Panc1 (cell line): ENCODE measurements at regions not wholly inside any gene's neighbourhood (a gene's known extent, or its start where the extent isn't known, plus 50 kb on each side); places are given as distances from the start of the nearest gene placed in this dataset.

Experiments
- ATAC-seq: fragments of 200-7000 bp; cut with Tn5 transposase; 2 replicates; pipeline ENCODE4 v1.9.1; 2020; ENCODE audit warnings: mild to moderate bottlenecking, moderate library complexity
- BruUV-seq: library from RNA; stranded (reverse); fragments of 400-500 nt; replicated peaks from 2 replicates; lab custom pipeline; 2021; lab: Mats Ljungman, UMichigan
- CTCF ChIA-PET: fragments of 300-600 bp; sonication (Branson Sonifier 250); formaldehyde crosslinking; loops from one replicate; lab custom pipeline; 2022; ENCODE audit warnings: antibody characterized with exemption; lab: Charles Lee
- POLR2A ChIA-PET: fragments of 300-600 bp; sonication (Branson Sonifier 250); formaldehyde crosslinking; loops from one replicate; lab custom pipeline; 2022; ENCODE audit warnings: antibody characterized with exemption; lab: Charles Lee
- DNase-seq: peaks from one replicate; pipeline ENCODE4 v3.0.0-alpha.2; 2010; ENCODE audit warnings: low read depth, low spot score
- H3K27ac ChIP-seq: 2 replicates; pipeline ENCODE4 v1.5.1; 2011; ENCODE audit warnings: mild to moderate bottlenecking, low read length, inconsistent platforms
- H3K27me3 ChIP-seq: fragments of 200-500 bp; sonication (Bioruptor generic); 2 replicates; pipeline ENCODE4 v1.6.0; 2014; ENCODE audit warnings: low read length, inconsistent platforms; ENCODE audit not compliant: control insufficient read depth, insufficient read depth
- H3K36me3 ChIP-seq: fragments of 200-500 bp; sonication (Bioruptor generic); 2 replicates; pipeline ENCODE4 v1.5.1; 2014; ENCODE audit warnings: inconsistent platforms, mild to moderate bottlenecking, low read length, moderate library complexity; ENCODE audit not compliant: control insufficient read depth, insufficient read depth
- H3K4me1 ChIP-seq: 2 replicates; pipeline ENCODE4 v1.5.1; 2011; ENCODE audit warnings: inconsistent platforms, mild to moderate bottlenecking, low read length, moderate library complexity; ENCODE audit not compliant: control insufficient read depth, insufficient read depth
- H3K4me3 ChIP-seq, 2 experiments: 2 replicates each; pipeline ENCODE4 v1.5.1; 2011 to 2012; ENCODE audit warnings: low read depth in 2 of 2, low read length in 2 of 2, mild to moderate bottlenecking in 2 of 2, inconsistent platforms in 1 of 2, moderate library complexity in 1 of 2
- H3K9me3 ChIP-seq: fragments of 200-500 bp; sonication (Bioruptor generic); 2 replicates; pipeline ENCODE4 v1.5.1; 2014; ENCODE audit warnings: low read depth, mild to moderate bottlenecking, inconsistent platforms, low read length, moderate library complexity; ENCODE audit not compliant: control insufficient read depth, insufficient read depth
- POLR2AphosphoS5 ChIP-seq: IDR thresholded peaks from 2 replicates; pipeline ENCODE4 v1.6.1; 2012; ENCODE audit warnings: mild to moderate bottlenecking, low read depth, low read length, moderate library complexity
- SIN3A ChIP-seq: IDR thresholded peaks from 2 replicates; pipeline ENCODE4 v1.6.1; 2012; ENCODE audit warnings: low read depth, mild to moderate bottlenecking, low read length, moderate library complexity, borderline replicate concordance; ENCODE audit not compliant: insufficient read depth
- TCF7L2 ChIP-seq: IDR thresholded peaks from 2 replicates; pipeline ENCODE4 v1.6.1; 2011; ENCODE audit warnings: mild to moderate bottlenecking, low read depth, low read length, inconsistent platforms
- in situ Hi-C: cut with HindIII; loops from 2 replicates; pipeline ENCODE4 v1.10.0; 2016; ENCODE audit warnings: low sequenced_read_pairs, low pct_unique_long_range_greater_than_20kb
- intact Hi-C: fragments of 100-400 bp; cut with micrococcal nuclease; formaldehyde crosslinking; loops from one replicate; pipeline ENCODE4 v1.10.0; 2022; ENCODE audit not compliant: unreplicated experiment
- TF ChIP-seq, protein P1 (sequence below): fragments of 450-650 bp; IDR thresholded peaks from 2 replicates; pipeline ENCODE4 v1.5.1; 2017; ENCODE audit warnings: mild to moderate bottlenecking
- TF ChIP-seq, protein P2 (sequence below), 2 experiments: IDR thresholded peaks; 2 replicates each; pipeline ENCODE4 v1.6.1; 2011 to 2012; ENCODE audit warnings: low read depth in 2 of 2, control low read depth in 1 of 2, low read length in 1 of 2, mild to moderate bottlenecking in 1 of 2, moderate library complexity in 1 of 2; ENCODE audit not compliant: insufficient read depth in 1 of 2

DNA sequence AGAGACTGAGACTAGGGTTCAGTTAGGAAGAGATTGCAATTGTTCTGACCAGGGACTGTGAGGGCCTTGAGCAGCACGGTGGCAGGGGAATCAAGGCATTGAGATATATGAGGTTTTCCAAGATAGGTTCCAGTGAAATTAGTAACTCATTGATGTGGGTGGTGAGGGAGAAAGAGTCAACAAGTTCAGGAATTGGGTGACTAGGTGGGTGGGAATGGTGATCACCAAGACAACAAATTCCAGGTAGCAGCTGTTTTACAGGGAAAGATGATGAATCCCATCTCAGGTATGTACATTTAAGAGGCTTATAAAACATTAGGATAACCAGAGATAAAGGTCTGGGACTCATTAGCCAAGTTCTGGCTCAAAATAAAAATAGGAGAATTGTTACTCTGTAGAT is 251.5 kb upstream of the MGAT5 start:
- in situ Hi-C loops (no loop called here), intact Hi-C loops (no loop called here)
- no peak for TF ChIP-seq TCF7L2
- TF ChIP-seq SIN3A, result no peak
- TF ChIP-seq, protein P1, sequence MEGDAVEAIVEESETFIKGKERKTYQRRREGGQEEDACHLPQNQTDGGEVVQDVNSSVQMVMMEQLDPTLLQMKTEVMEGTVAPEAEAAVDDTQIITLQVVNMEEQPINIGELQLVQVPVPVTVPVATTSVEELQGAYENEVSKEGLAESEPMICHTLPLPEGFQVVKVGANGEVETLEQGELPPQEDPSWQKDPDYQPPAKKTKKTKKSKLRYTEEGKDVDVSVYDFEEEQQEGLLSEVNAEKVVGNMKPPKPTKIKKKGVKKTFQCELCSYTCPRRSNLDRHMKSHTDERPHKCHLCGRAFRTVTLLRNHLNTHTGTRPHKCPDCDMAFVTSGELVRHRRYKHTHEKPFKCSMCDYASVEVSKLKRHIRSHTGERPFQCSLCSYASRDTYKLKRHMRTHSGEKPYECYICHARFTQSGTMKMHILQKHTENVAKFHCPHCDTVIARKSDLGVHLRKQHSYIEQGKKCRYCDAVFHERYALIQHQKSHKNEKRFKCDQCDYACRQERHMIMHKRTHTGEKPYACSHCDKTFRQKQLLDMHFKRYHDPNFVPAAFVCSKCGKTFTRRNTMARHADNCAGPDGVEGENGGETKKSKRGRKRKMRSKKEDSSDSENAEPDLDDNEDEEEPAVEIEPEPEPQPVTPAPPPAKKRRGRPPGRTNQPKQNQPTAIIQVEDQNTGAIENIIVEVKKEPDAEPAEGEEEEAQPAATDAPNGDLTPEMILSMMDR, result no peak
- TF ChIP-seq POLR2AphosphoS5, result no peak
- TF ChIP-seq, protein P2, sequence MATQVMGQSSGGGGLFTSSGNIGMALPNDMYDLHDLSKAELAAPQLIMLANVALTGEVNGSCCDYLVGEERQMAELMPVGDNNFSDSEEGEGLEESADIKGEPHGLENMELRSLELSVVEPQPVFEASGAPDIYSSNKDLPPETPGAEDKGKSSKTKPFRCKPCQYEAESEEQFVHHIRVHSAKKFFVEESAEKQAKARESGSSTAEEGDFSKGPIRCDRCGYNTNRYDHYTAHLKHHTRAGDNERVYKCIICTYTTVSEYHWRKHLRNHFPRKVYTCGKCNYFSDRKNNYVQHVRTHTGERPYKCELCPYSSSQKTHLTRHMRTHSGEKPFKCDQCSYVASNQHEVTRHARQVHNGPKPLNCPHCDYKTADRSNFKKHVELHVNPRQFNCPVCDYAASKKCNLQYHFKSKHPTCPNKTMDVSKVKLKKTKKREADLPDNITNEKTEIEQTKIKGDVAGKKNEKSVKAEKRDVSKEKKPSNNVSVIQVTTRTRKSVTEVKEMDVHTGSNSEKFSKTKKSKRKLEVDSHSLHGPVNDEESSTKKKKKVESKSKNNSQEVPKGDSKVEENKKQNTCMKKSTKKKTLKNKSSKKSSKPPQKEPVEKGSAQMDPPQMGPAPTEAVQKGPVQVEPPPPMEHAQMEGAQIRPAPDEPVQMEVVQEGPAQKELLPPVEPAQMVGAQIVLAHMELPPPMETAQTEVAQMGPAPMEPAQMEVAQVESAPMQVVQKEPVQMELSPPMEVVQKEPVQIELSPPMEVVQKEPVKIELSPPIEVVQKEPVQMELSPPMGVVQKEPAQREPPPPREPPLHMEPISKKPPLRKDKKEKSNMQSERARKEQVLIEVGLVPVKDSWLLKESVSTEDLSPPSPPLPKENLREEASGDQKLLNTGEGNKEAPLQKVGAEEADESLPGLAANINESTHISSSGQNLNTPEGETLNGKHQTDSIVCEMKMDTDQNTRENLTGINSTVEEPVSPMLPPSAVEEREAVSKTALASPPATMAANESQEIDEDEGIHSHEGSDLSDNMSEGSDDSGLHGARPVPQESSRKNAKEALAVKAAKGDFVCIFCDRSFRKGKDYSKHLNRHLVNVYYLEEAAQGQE (IDR thresholded peaks at IDR 0.05; ENCODE audit: insufficient read depth in 1 of 2, low read depth in 2 of 2, low read length in 1 of 2), result no peak
- no peaks in the 10 kb centered on the region for H3K36me3 ChIP-seq
- ATAC-seq, result no peak
- no TSS peak for BruUV-seq
- no peaks in the 10 kb centered on the region for H3K9me3 ChIP-seq
- ChIA-PET CTCF (no interaction called here), POLR2A (no interaction called here)
- no peak for DNase-seq
- no peak overlapping the region for H3K4me3 ChIP-seq
- H3K27me3 ChIP-seq, result peaks cover 3% of the 10 kb centered on the region; the same call in 1 of the 2 replicates
- no peaks in the 10 kb centered on the region for H3K4me1 ChIP-seq
- H3K27ac ChIP-seq, result no peak overlapping the region

DNA sequence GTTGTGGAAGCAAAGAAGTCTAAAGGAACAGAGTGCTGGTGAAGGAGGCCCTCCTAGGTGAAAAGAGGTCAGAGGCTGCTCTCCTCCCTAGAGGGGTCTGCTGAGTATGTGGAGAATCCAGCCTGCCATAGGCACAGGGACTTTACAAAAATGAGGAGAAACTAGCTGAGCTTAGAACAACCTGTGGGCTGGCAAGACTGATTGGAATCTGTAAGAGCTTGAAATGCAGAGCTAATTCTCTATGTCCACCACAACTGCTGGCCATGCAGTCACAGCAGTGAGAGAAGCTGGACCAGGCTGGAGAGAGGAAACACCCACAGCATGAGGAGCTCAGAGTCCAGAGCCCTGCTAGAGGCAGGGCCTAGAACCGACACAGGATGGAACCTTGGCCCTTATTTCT is 251.0 kb upstream of the MGAT5 start:
- TF ChIP-seq, protein P1, result no peak
- H3K4me3 ChIP-seq, result no peak overlapping the region
- H3K4me1 ChIP-seq, result no peaks in the 10 kb centered on the region
- ATAC-seq (no peak), DNase-seq (no peak)
- intact Hi-C loops (no loop called here), in situ Hi-C loops (no loop called here)
- no peak overlapping the region for H3K27ac ChIP-seq
- H3K9me3 ChIP-seq, result no peaks in the 10 kb centered on the region
- H3K36me3 ChIP-seq, result no peaks in the 10 kb centered on the region
- BruUV-seq, result no TSS peak
- H3K27me3 ChIP-seq, result no peaks in the 10 kb centered on the region
- ChIA-PET CTCF (no interaction called here), POLR2A (no interaction called here)

DNA sequence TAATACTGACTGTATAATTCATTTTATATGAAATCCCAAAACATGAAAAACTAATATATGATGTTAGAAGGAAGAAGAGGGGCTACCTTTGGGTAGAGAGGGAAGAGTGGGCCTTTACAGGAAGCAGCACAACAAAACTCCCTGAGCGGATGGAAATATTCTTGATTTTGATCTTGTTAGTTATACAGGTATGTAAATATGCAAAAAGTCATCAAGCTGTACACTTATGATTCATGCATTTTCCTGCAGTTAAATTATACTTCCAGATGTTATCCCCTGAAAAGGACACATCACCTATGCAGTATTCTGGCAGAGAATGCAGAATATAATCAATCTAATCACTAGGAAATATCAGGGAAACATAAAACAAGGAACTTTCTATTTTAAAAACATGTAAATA is 249.4 kb upstream of the MGAT5 start:
- ATAC-seq (no peak), DNase-seq (no peak)
- Histone ChIP-seq H3K9me3 (no peaks in the 10 kb centered on the region), H3K27me3 (no peaks in the 10 kb centered on the region), H3K4me3 (no peak overlapping the region), H3K27ac (no peak overlapping the region), H3K36me3 (no peaks in the 10 kb centered on the region), H3K4me1 (no peaks in the 10 kb centered on the region)
- TF ChIP-seq, protein P2 (IDR thresholded peaks at IDR 0.05; ENCODE audit: insufficient read depth in 1 of 2, low read depth in 2 of 2, low read length in 1 of 2), result no peak
- no peak for TF ChIP-seq TCF7L2
- no peak for TF ChIP-seq SIN3A
- ChIA-PET CTCF (no interaction called here), POLR2A (no interaction called here)
- no TSS peak for BruUV-seq
- in situ Hi-C loops, result no loop called here
- intact Hi-C loops, result no loop called here
